ENCODE measurements at regions not wholly inside any gene's neighbourhood (a gene's known extent, or its start where the extent isn't known, plus 50 kb on each side); places are given as distances from the start of the nearest gene placed in this dataset.
A peak's percentile ranks its signal among the peaks of the same experiment; 100 is the strongest.

DNA sequence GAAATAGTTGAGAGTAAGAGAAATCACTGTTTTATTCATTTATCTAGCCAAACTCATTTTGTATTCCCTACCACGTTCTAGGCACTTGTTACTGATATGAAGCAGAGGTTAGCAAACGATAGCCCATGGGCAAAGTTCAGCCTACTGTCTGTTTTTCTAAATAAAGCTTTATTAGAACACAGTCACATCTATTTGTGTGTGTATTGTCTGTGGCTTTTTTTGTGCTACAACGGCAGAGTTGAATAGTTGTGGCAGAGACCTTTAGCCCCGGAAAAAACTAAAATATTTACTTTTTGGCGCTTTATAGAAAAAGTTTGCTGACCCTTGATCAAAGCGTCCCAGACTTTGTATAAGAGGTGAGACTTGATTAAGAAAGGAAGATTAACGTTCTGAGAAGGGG, 289.1 kb upstream of the CFAP20DC start:
- no peak overlapping the region for H3K4me3 ChIP-seq (ENCODE audit: low read depth, low read length)
- H3K36me3 ChIP-seq (ENCODE audit: control insufficient read depth, insufficient read depth, low read length): no peaks in the 10 kb centered on the region
- H3K9me3 ChIP-seq (ENCODE audit: control insufficient read depth, insufficient read depth, low read length): no peaks in the 10 kb centered on the region
- H3K4me1 ChIP-seq (ENCODE audit: control insufficient read depth, insufficient read depth, low read length): no peaks in the 10 kb centered on the region
- H3K27ac ChIP-seq (ENCODE audit: low read depth, low read length): no peak overlapping the region
- no peak overlapping the region for H3K9ac ChIP-seq (ENCODE audit: low read depth, low read length)
- H3K27me3 ChIP-seq (ENCODE audit: control insufficient read depth, insufficient read depth, low read length): no peaks in the 10 kb centered on the region

DNA sequence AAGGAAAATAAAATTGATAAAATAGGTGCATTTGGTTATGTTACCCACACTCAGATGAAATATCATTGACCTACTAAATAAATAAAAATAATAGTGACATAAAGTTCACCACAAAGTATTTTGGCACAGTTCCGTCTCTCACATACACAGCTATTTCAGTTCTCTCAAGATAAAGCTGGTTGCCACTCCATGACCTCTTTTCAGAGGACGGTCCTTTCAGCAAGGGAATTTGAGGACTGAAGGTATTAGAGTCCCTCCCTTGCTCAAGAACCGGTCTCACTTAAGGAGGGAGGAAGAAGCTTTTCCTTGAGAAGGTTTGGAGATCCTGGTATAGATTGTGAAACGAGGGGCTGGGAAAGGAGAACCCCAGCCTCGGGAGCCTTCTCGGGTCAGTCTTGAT, 285.5 kb upstream of the CFAP20DC start:
- no peak overlapping the region for H3K27ac ChIP-seq (ENCODE audit: low read depth, low read length)
- no peaks in the 10 kb centered on the region for H3K27me3 ChIP-seq (ENCODE audit: control insufficient read depth, insufficient read depth, low read length)
- H3K9ac ChIP-seq (ENCODE audit: low read depth, low read length): no peak overlapping the region

DNA sequence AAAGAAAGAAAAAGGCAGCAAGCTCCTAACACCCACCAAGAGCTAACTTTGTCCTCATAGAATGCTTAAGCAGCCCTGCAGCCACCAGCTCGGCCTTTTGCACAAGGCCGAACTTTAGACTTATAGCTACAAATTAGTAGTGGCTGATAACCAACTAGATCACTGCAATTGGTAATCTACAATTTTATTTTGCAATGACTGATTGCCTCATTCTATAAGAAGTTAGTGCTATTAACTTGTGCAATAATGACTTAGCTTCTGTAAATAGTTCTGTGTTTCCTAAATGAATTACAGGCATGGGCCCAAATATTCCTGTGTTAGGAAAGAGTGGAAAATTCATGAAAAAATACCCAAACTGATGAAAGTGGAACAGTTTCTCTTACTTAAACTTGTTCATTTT, 284.8 kb upstream of the CFAP20DC start:
- Histone ChIP-seq H3K4me3 (ENCODE audit: low read depth, low read length) (no peak overlapping the region), H3K27me3 (ENCODE audit: control insufficient read depth, insufficient read depth, low read length) (no peaks in the 10 kb centered on the region), H3K9ac (ENCODE audit: low read depth, low read length) (no peak overlapping the region), H3K27ac (ENCODE audit: low read depth, low read length) (no peak overlapping the region), H3K4me1 (ENCODE audit: control insufficient read depth, insufficient read depth, low read length) (no peaks in the 10 kb centered on the region), H3K36me3 (ENCODE audit: control insufficient read depth, insufficient read depth, low read length) (no peaks in the 10 kb centered on the region), H3K9me3 (ENCODE audit: control insufficient read depth, insufficient read depth, low read length) (no peaks in the 10 kb centered on the region)

More for the DNA sequence above, 285.5 kb upstream of the CFAP20DC start:
- no peaks in the 10 kb centered on the region for H3K9me3 ChIP-seq (ENCODE audit: control insufficient read depth, insufficient read depth, low read length)
- H3K36me3 ChIP-seq (ENCODE audit: control insufficient read depth, insufficient read depth, low read length): no peaks in the 10 kb centered on the region
- H3K4me3 ChIP-seq (ENCODE audit: low read depth, low read length): no peak overlapping the region
- H3K4me1 ChIP-seq (ENCODE audit: control insufficient read depth, insufficient read depth, low read length): no peaks in the 10 kb centered on the region

DNA sequence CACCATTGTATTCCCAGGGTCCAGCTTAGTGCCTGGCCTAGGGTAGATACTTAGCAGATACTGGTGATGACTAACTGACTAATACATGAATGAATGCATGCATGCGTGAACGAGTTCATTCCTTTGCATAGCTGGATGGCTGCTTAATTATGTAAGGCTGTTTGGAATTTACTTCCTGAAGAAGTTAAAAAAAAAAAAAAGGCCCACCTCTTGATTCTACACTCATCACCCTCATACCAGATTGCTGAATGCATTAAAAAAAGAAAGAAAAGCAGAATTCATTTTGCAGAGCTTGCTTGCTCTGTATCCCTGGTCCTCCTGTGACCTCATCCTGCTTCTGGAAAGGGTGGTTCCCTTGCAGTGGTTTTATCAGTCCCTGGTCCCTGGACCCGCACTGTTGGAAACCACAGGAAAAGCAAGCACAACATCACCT, 277.6 kb upstream of the CFAP20DC start:
- Histone ChIP-seq H3K9ac (ENCODE audit: low read depth, low read length) (no peak overlapping the region), H3K4me1 (ENCODE audit: control insufficient read depth, insufficient read depth, low read length) (peaks cover 10% of the 10 kb centered on the region; the same call in 1 of the 2 replicates), H3K27ac (ENCODE audit: low read depth, low read length) (peak overlapping the region; percentile 52), H3K4me3 (ENCODE audit: low read depth, low read length) (no peak overlapping the region), H3K27me3 (ENCODE audit: control insufficient read depth, insufficient read depth, low read length) (no peaks in the 10 kb centered on the region), H3K9me3 (ENCODE audit: control insufficient read depth, insufficient read depth, low read length) (no peaks in the 10 kb centered on the region), H3K36me3 (ENCODE audit: control insufficient read depth, insufficient read depth, low read length) (no peaks in the 10 kb centered on the region)

DNA sequence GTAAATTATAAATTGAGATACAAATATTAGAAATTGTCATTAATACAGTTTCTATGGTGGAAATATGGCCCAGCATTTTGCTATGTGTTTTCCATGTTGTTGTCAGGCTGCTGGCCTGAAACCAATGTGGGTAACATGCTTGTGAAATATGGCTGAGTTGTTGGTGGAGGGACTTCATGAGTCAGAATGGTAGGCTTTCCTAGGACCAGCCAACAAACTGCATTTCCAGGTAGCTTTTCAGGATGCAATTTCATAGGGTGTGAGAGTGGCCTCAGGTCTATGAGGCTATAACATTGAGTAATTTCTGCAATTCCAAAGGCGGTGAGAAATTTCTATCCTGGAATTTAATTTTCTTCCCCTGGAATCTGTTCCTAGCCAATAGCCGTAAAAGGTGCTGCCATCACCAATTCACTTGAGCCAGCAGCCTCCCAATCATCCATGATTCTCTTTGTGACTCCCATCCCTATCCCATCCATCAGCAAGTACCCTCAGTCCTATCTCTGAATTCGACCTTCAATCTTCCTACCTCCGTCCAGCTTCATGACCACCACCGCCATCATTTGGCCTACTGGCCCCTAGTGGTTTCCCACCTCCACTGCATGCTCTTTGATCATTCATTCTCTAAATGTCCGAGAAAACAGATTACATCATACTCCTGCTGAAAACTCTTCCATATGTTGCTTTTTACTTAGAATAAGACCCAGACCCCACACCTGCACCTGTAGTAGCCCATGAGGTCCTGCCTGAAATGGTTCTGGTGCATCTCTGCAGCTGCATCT, 276.6 kb upstream of the CFAP20DC start:
- H3K27ac ChIP-seq (ENCODE audit: low read depth, low read length): peak overlapping the region; percentile 1

DNA sequence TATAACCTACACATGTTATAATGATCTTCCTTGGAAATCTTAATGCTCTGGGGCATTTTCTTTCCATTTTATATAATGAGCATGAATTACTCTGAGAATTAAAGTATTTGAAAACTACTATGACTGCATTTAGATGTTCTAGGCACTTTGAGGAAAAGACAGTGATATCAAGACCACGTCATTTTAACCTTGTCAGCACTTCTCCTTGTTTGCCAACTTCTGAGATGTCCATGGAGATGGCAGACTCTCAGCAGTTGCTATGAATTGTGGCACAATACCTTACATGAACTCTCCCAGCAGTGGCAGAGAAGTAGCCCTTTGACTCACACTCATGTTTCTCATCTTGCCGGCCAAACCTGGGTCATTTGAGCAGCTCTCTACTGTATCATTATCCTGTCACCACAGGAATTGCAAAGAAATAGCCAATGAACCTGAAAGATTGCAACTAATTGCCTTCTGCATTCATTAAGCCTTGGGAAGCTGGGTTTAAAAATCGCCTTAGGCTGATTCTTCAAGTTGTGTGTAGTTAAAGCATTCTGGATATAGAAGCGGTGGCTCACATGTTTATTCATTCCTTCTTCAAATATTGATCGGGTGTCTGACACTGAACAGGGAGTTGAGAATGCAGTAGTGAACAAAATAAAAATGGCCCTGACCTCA, 272.2 kb upstream of the CFAP20DC start:
- H3K9me3 ChIP-seq (ENCODE audit: control insufficient read depth, insufficient read depth, low read length): no peaks in the 10 kb centered on the region
- no peaks in the 10 kb centered on the region for H3K36me3 ChIP-seq (ENCODE audit: control insufficient read depth, insufficient read depth, low read length)
- H3K9ac ChIP-seq (ENCODE audit: low read depth, low read length): no peak overlapping the region

More for the DNA sequence above, 276.6 kb upstream of the CFAP20DC start:
- H3K4me1 ChIP-seq (ENCODE audit: control insufficient read depth, insufficient read depth, low read length): peaks cover 10% of the 10 kb centered on the region; the same call in 1 of the 2 replicates
- H3K27me3 ChIP-seq (ENCODE audit: control insufficient read depth, insufficient read depth, low read length): no peaks in the 10 kb centered on the region
- H3K9ac ChIP-seq (ENCODE audit: low read depth, low read length): no peak overlapping the region
- H3K9me3 ChIP-seq (ENCODE audit: control insufficient read depth, insufficient read depth, low read length): no peaks in the 10 kb centered on the region
- no peak overlapping the region for H3K4me3 ChIP-seq (ENCODE audit: low read depth, low read length)
- no peaks in the 10 kb centered on the region for H3K36me3 ChIP-seq (ENCODE audit: control insufficient read depth, insufficient read depth, low read length)

DNA sequence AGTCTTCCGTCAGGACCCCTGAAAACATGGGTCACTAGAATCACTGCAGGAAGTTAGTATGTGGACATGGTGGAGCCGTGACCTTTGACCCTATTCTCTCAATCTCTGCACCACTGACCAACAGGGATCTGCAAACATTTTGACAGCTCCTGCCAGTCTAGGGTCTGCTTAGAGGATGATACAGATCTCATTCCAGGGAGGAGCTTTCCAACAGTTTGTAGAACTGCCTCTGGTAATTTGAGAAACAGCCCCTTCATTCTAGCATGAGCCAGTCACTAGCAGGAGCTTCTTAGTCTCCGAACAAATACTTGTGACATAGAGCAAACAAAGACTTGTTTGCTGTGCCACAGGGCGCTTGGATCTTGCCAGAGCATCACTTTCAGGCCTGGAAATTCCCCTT, 270.3 kb upstream of the CFAP20DC start:
- Histone ChIP-seq H3K4me1 (ENCODE audit: control insufficient read depth, insufficient read depth, low read length) (no peaks in the 10 kb centered on the region), H3K9me3 (ENCODE audit: control insufficient read depth, insufficient read depth, low read length) (no peaks in the 10 kb centered on the region)

More for the DNA sequence above, 272.2 kb upstream of the CFAP20DC start:
- peaks cover 4% of the 10 kb centered on the region; the same call in 1 of the 2 replicates for H3K4me1 ChIP-seq (ENCODE audit: control insufficient read depth, insufficient read depth, low read length)
- no peak overlapping the region for H3K27ac ChIP-seq (ENCODE audit: low read depth, low read length)
- no peak overlapping the region for H3K4me3 ChIP-seq (ENCODE audit: low read depth, low read length)
- no peaks in the 10 kb centered on the region for H3K27me3 ChIP-seq (ENCODE audit: control insufficient read depth, insufficient read depth, low read length)

DNA sequence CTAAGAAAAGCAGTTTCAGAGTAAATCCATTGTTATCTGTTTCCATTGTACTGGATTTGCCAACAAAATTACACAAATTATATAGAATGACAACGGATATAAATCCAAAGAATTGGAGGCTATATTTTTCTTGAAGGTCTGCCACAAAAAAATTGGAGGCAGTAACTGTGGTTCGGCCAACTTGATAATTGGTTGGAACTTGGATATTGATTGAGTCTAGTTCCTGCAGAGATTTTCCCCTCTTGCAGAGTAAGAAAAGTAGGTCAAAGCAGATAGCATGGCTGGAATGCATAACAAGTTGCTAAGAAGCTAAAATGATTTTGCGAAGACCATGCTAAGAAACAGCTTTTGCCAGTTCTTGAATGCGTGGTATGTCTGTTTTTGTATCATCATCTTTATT, 269.6 kb upstream of the CFAP20DC start:
- Histone ChIP-seq H3K4me3 (ENCODE audit: low read depth, low read length) (no peak overlapping the region), H3K9me3 (ENCODE audit: control insufficient read depth, insufficient read depth, low read length) (no peaks in the 10 kb centered on the region), H3K36me3 (ENCODE audit: control insufficient read depth, insufficient read depth, low read length) (no peaks in the 10 kb centered on the region), H3K9ac (ENCODE audit: low read depth, low read length) (no peak overlapping the region), H3K27me3 (ENCODE audit: control insufficient read depth, insufficient read depth, low read length) (no peaks in the 10 kb centered on the region), H3K27ac (ENCODE audit: low read depth, low read length) (no peak overlapping the region), H3K4me1 (ENCODE audit: control insufficient read depth, insufficient read depth, low read length) (no peaks in the 10 kb centered on the region)

More for the DNA sequence above, 270.3 kb upstream of the CFAP20DC start:
- no peaks in the 10 kb centered on the region for H3K36me3 ChIP-seq (ENCODE audit: control insufficient read depth, insufficient read depth, low read length)
- no peaks in the 10 kb centered on the region for H3K27me3 ChIP-seq (ENCODE audit: control insufficient read depth, insufficient read depth, low read length)
- no peak overlapping the region for H3K9ac ChIP-seq (ENCODE audit: low read depth, low read length)
- H3K27ac ChIP-seq (ENCODE audit: low read depth, low read length): peak overlapping the region; percentile 63
- H3K4me3 ChIP-seq (ENCODE audit: low read depth, low read length): no peak overlapping the region

DNA sequence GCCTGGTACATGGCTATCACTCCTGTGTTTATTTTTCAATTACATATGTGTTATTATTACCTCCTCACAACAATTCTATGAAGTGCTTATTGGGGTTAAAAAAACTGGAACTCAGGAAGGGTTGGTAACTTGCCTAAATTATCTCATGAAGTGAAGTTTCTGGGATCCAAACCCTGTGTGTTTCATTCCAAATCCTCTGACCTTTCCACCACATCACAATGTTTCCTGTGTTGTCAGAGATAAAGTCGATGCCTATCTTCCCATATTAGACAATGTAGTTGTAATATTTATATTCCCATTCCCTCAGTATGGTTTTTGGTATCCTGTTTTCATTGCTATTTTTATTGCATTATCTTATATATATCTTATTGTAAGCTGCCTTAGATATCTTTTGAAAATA, 269.1 kb upstream of the CFAP20DC start:
- H3K36me3 ChIP-seq (ENCODE audit: control insufficient read depth, insufficient read depth, low read length): no peaks in the 10 kb centered on the region
- H3K4me1 ChIP-seq (ENCODE audit: control insufficient read depth, insufficient read depth, low read length): no peaks in the 10 kb centered on the region
- no peaks in the 10 kb centered on the region for H3K9me3 ChIP-seq (ENCODE audit: control insufficient read depth, insufficient read depth, low read length)
- no peak overlapping the region for H3K9ac ChIP-seq (ENCODE audit: low read depth, low read length)
- H3K27me3 ChIP-seq (ENCODE audit: control insufficient read depth, insufficient read depth, low read length): no peaks in the 10 kb centered on the region
- H3K4me3 ChIP-seq (ENCODE audit: low read depth, low read length): no peak overlapping the region
- H3K27ac ChIP-seq (ENCODE audit: low read depth, low read length): no peak overlapping the region

DNA sequence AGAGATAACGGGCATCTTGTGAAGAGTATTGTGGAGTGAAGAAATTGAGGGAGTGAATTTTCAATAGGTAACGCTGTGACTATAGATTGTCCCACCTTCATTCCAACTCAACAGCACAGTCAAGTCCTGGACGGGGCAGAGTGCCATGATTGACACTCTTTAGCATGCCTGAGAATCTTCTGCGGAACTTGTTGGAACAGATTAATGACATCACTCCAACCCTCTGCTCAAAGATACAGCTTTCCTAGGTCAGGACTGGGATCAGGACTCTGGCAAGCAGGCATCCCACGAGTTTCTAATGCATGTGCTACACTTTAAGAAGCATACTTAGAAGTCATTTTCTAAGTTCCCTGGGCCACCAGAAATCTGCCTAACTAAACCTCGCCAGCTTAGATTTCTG, 267.6 kb upstream of the CFAP20DC start:
- Histone ChIP-seq H3K27me3 (ENCODE audit: control insufficient read depth, insufficient read depth, low read length) (no peaks in the 10 kb centered on the region), H3K9ac (ENCODE audit: low read depth, low read length) (no peak overlapping the region), H3K4me1 (ENCODE audit: control insufficient read depth, insufficient read depth, low read length) (no peaks in the 10 kb centered on the region), H3K9me3 (ENCODE audit: control insufficient read depth, insufficient read depth, low read length) (no peaks in the 10 kb centered on the region), H3K4me3 (ENCODE audit: low read depth, low read length) (no peak overlapping the region), H3K27ac (ENCODE audit: low read depth, low read length) (no peak overlapping the region), H3K36me3 (ENCODE audit: control insufficient read depth, insufficient read depth, low read length) (no peaks in the 10 kb centered on the region)

DNA sequence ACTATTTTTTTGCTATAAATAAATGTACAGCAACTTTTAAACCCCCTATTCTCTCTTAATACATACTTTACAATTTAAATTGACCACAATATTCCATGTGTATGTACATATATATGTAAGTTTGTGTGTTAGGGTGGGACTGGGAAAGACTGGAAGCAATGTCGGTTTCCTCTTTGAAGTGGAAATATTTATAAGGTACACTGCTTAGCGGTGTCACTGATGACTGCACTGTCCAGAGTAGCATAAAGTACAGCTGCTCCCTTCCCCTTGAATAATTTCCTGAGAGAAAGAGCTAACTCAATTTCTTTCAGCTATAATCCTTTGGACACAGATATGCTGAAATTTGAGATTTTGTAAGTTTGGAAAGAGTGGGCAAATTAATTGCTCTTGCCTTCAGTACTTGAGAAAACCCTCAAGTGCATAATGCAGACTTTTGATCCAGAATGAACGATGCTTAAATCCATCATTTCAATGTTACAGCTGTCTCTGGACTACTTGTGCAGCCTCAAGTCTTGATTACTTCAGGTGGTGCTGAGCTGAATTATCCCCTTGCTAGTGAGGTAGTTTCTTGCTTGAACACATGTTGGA, 267.0 kb upstream of the CFAP20DC start:
- H3K27me3 ChIP-seq (ENCODE audit: control insufficient read depth, insufficient read depth, low read length): no peaks in the 10 kb centered on the region
- no peak overlapping the region for H3K9ac ChIP-seq (ENCODE audit: low read depth, low read length)
- H3K4me1 ChIP-seq (ENCODE audit: control insufficient read depth, insufficient read depth, low read length): no peaks in the 10 kb centered on the region
- no peak overlapping the region for H3K27ac ChIP-seq (ENCODE audit: low read depth, low read length)
- no peak overlapping the region for H3K4me3 ChIP-seq (ENCODE audit: low read depth, low read length)
- H3K9me3 ChIP-seq (ENCODE audit: control insufficient read depth, insufficient read depth, low read length): no peaks in the 10 kb centered on the region
- no peaks in the 10 kb centered on the region for H3K36me3 ChIP-seq (ENCODE audit: control insufficient read depth, insufficient read depth, low read length)

All from HUES48 (cell line).